Erythroblast (primary cell): ENCODE measurements at regions not wholly inside any gene's neighbourhood (a gene's known extent, or its start where the extent isn't known, plus 50 kb on each side); places are given as distances from the start of the nearest gene placed in this dataset.

ENCODE experiments used
- GATA1 ChIP-seq: IDR thresholded peaks from 2 replicates; pipeline ENCODE4 v1.6.1; 2011; ENCODE audit warnings: low read depth, mild to moderate bottlenecking, control low read depth, low read length, moderate library complexity
- POLR2A ChIP-seq: IDR thresholded peaks from 2 replicates; pipeline ENCODE4 v1.6.1; 2011; ENCODE audit warnings: mild to moderate bottlenecking, low read length

GRCh38 chr1:81613803-81614202 is 186.9 kb upstream of the ADGRL2 start:
- no peak for TF ChIP-seq POLR2A
- no peak for TF ChIP-seq GATA1
